ENCODE measurements at regions not wholly inside any gene's neighbourhood (a gene's known extent, or its start where the extent isn't known, plus 50 kb on each side); places are given as distances from the start of the nearest gene placed in this dataset.

DNA sequence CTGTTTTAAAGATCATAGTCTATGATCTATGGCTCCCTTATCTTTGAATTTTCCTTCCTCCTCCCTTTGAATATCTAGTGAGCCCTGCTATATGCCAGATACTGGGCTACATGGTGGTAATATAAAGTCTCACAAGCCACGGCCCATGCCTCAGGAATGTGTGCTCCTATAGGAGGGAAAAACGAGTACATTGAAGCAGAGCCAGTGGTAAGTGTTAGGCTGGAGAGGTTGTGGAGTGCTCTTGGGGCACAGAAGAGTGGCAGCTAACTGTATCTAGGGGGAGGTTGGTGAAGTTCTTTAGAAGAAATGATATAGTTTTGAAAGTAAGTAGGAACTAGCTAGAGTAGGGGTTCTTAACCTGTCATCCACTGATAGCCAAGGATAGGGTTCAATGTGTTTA, 105.8 kb upstream of the PMFBP1 start:
- TF ChIP-seq MYC (IDR thresholded peaks at IDR 0.05; ENCODE audit: low read depth, low read length) (no peak), POLR2A (IDR thresholded peaks at IDR 0.05; ENCODE audit: extremely low read depth, insufficient read length) (no peak)
- TF ChIP-seq, protein P1, sequence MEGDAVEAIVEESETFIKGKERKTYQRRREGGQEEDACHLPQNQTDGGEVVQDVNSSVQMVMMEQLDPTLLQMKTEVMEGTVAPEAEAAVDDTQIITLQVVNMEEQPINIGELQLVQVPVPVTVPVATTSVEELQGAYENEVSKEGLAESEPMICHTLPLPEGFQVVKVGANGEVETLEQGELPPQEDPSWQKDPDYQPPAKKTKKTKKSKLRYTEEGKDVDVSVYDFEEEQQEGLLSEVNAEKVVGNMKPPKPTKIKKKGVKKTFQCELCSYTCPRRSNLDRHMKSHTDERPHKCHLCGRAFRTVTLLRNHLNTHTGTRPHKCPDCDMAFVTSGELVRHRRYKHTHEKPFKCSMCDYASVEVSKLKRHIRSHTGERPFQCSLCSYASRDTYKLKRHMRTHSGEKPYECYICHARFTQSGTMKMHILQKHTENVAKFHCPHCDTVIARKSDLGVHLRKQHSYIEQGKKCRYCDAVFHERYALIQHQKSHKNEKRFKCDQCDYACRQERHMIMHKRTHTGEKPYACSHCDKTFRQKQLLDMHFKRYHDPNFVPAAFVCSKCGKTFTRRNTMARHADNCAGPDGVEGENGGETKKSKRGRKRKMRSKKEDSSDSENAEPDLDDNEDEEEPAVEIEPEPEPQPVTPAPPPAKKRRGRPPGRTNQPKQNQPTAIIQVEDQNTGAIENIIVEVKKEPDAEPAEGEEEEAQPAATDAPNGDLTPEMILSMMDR (IDR thresholded peaks at IDR 0.05; ENCODE audit: low read depth, low read length) = no peak
- TF ChIP-seq, protein P2, sequence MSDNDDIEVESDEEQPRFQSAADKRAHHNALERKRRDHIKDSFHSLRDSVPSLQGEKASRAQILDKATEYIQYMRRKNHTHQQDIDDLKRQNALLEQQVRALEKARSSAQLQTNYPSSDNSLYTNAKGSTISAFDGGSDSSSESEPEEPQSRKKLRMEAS (IDR thresholded peaks at IDR 0.05; ENCODE audit: low read depth, low read length) = no peak
